ENCODE measurements at regions not wholly inside any gene's neighbourhood (a gene's known extent, or its start where the extent isn't known, plus 50 kb on each side); places are given as distances from the start of the nearest gene placed in this dataset.

DNA sequence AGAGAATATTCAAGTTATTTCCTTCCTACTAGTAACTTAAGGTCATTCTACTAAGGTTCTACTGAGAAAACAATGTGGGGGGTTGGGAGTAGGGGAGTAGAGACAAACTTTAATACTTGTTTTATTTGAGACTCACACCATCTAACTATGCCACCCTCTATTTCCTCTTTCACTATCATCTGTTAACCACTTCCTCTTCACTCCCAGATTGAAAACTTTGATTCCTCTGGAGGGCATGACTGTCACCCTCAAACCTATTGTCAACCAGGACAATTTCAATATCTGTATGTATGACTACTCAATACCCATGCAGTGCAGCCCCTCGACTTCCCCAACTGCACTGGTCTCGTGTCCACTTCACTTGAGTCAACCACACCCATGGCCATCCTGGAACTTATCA lies 165.6 kb upstream of the POGK start:
- no CpG with 5 or more reads among the region's 2 CpGs for WGBS (ENCODE audit: extremely low coverage, insufficient read length, low lambda C conversion rate)
- Mint-ChIP-seq H3K27ac (no peak overlapping the region), H3K36me3 (ENCODE audit: insufficient read depth in 1 of 3, low read depth in 3 of 3) (no peaks in the 10 kb centered on the region), H3K9me3 (no peaks in the 10 kb centered on the region), H3K4me1 (no peaks in the 10 kb centered on the region), H3K27me3 (ENCODE audit: low read depth) (no peaks in the 10 kb centered on the region), H3K4me3 (no peak overlapping the region)
- Histone ChIP-seq H2BK5ac (ENCODE audit: insufficient read length, low read length) (no peak overlapping the region), H2BK120ac (ENCODE audit: low read depth, low read length, poor library complexity, severe bottlenecking) (no peak overlapping the region), H3K4me1 (ENCODE audit: insufficient read depth, low read length) (no peaks in the 10 kb centered on the region), H2AFZ (ENCODE audit: low read length) (no peak overlapping the region), H3K4me2 (ENCODE audit: insufficient read depth, insufficient read length, low read length) (no peak overlapping the region), H3K23me2 (ENCODE audit: insufficient read length, low read depth, low read length, poor library complexity, severe bottlenecking) (no peaks in the 10 kb centered on the region), H4K8ac (replicated peaks; ENCODE audit: insufficient read length, low read depth, low read length) (no peak overlapping the region), H2BK15ac (ENCODE audit: low read depth, low read length) (no peak overlapping the region), H3K27me3 (ENCODE audit: insufficient read depth, low read length) (no peaks in the 10 kb centered on the region), H3K4ac (ENCODE audit: low read depth, low read length) (no peak overlapping the region), H3K23ac (ENCODE audit: insufficient read length, low read depth, low read length) (no peak overlapping the region), H3K18ac (ENCODE audit: insufficient read length, low read depth, low read length) (no peak overlapping the region), H3T11ph (ENCODE audit: low read length) (no peak overlapping the region), H4K5ac (ENCODE audit: insufficient read length, low read depth, low read length) (no peak overlapping the region), H3K9me3 (ENCODE audit: control insufficient read depth, low read depth, low read length) (no peaks in the 10 kb centered on the region), H2BK20ac (ENCODE audit: low read depth, low read length, poor library complexity, severe bottlenecking) (no peak overlapping the region), H4K20me1 (ENCODE audit: control insufficient read depth, insufficient read depth, insufficient read length) (no peaks in the 10 kb centered on the region), H4K91ac (ENCODE audit: insufficient read length, low read depth, low read length) (no peak overlapping the region), H3K9ac (ENCODE audit: extremely low read depth, insufficient read length, low read length) (no peak overlapping the region), H3K56ac (ENCODE audit: insufficient read length, low read depth, low read length) (no peak overlapping the region), H2AK5ac (ENCODE audit: insufficient read length, low read length) (no peak overlapping the region), H3K14ac (ENCODE audit: insufficient read depth, low read length) (no peak overlapping the region), H2BK12ac (ENCODE audit: insufficient read length, low read depth, low read length) (no peak overlapping the region), H3K79me2 (ENCODE audit: insufficient read depth, low read length) (no peaks in the 10 kb centered on the region), H3K27ac (ENCODE audit: insufficient read length, low read depth, low read length) (no peak overlapping the region), H3K79me1 (ENCODE audit: insufficient read depth, low read depth, low read length, poor library complexity, severe bottlenecking) (no peaks in the 10 kb centered on the region)
- TF ChIP-seq, protein P1, sequence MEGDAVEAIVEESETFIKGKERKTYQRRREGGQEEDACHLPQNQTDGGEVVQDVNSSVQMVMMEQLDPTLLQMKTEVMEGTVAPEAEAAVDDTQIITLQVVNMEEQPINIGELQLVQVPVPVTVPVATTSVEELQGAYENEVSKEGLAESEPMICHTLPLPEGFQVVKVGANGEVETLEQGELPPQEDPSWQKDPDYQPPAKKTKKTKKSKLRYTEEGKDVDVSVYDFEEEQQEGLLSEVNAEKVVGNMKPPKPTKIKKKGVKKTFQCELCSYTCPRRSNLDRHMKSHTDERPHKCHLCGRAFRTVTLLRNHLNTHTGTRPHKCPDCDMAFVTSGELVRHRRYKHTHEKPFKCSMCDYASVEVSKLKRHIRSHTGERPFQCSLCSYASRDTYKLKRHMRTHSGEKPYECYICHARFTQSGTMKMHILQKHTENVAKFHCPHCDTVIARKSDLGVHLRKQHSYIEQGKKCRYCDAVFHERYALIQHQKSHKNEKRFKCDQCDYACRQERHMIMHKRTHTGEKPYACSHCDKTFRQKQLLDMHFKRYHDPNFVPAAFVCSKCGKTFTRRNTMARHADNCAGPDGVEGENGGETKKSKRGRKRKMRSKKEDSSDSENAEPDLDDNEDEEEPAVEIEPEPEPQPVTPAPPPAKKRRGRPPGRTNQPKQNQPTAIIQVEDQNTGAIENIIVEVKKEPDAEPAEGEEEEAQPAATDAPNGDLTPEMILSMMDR (conservative IDR thresholded peaks at IDR 0.05), result no peak
- DNase-seq, result no peak

Data from H9 (cell line).